ENCODE measurements at regions not wholly inside any gene's neighbourhood (a gene's known extent, or its start where the extent isn't known, plus 50 kb on each side); places are given as distances from the start of the nearest gene placed in this dataset.

DNA sequence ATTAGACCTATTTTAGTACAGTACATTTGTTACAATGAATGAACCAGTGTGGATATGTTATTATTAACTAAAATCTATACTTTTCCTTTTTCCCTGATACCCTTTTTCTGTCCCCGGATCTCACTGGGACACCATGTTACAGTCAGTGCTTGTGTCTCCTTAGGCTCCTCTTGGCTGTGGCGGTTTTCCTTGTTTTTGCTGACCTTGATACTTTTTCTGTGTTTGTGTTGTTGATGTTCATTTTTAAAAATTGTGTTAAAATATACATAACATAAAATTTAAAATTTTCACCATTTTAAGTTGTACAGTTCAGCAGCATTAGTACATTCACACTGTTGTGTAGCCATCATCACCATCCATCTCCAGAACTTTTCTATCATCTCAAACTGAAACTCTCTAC lies 54.2 kb upstream of the OSBPL3 start:
- intact Hi-C loops (cut with micrococcal nuclease): no loop called here
- WGBS (ENCODE audit: insufficient coverage): no CpG with 5 or more reads among the region's 2 CpGs
- Mint-ChIP-seq H3K9me3 (ENCODE audit: insufficient read depth) (peaks cover 7% of the 10 kb centered on the region), H3K27ac (no peak overlapping the region), H3K27me3 (peaks cover 6% of the 10 kb centered on the region), H3K4me1 (peaks cover 7% of the 10 kb centered on the region), H3K4me3 (no peak overlapping the region)
- Histone ChIP-seq H3K27ac (ENCODE audit: low read length in 2 of 2) (no peak overlapping the region), H3K4me3 (ENCODE audit: control extremely low read depth in 1 of 5, extremely low read depth in 1 of 5, insufficient read depth in 1 of 5, low read depth in 2 of 5, low read length in 4 of 5) (no peak overlapping the region), H3K9ac (ENCODE audit: low read length) (no peak overlapping the region), H3K27me3 (replicated peaks in 1 of 4; ENCODE audit: control extremely low read depth in 1 of 4, control insufficient read depth in 3 of 4, insufficient read depth in 4 of 4, low read length in 3 of 4) (peaks cover 0 to 5% (median 0%) of the 10 kb centered on the region in 4 experiments), H3K36me3 (replicated peaks in 1 of 2; ENCODE audit: control extremely low read depth in 1 of 2, control insufficient read depth in 1 of 2, extremely low read depth in 1 of 2, insufficient read depth in 2 of 2, low read length in 1 of 2) (no peaks in the 10 kb centered on the region), H3K79me2 (ENCODE audit: control insufficient read depth, insufficient read depth, low read length) (no peaks in the 10 kb centered on the region), H2AFZ (ENCODE audit: insufficient read depth, low read depth, low read length, poor library complexity, severe bottlenecking) (no peak overlapping the region), H3K4me1 (ENCODE audit: control insufficient read depth in 2 of 2, insufficient read depth in 2 of 2, low read length in 2 of 2) (no peaks in the 10 kb centered on the region), H4K20me1 (ENCODE audit: control insufficient read depth, insufficient read depth, low read length, poor library complexity, severe bottlenecking) (no peaks in the 10 kb centered on the region), H3K4me2 (replicated peaks; ENCODE audit: low read depth, low read length, poor library complexity, severe bottlenecking) (no peak overlapping the region), H3K9me3 (ENCODE audit: control extremely low read depth in 1 of 3, control insufficient read depth in 2 of 3, insufficient read depth in 1 of 3, low read length in 2 of 3) (peaks cover 0 to 12% (median 3%) of the 10 kb centered on the region in 3 donors)
- ChIA-PET POLR2A (no interaction called here), CTCF (no interaction called here)
- DNase-seq: no peak
- TF ChIP-seq, protein P1, sequence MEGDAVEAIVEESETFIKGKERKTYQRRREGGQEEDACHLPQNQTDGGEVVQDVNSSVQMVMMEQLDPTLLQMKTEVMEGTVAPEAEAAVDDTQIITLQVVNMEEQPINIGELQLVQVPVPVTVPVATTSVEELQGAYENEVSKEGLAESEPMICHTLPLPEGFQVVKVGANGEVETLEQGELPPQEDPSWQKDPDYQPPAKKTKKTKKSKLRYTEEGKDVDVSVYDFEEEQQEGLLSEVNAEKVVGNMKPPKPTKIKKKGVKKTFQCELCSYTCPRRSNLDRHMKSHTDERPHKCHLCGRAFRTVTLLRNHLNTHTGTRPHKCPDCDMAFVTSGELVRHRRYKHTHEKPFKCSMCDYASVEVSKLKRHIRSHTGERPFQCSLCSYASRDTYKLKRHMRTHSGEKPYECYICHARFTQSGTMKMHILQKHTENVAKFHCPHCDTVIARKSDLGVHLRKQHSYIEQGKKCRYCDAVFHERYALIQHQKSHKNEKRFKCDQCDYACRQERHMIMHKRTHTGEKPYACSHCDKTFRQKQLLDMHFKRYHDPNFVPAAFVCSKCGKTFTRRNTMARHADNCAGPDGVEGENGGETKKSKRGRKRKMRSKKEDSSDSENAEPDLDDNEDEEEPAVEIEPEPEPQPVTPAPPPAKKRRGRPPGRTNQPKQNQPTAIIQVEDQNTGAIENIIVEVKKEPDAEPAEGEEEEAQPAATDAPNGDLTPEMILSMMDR (IDR thresholded peaks at IDR 0.05): no peak
- no peak for TF ChIP-seq EZH2 (IDR thresholded peaks at IDR 0.05; ENCODE audit: borderline replicate concordance, insufficient read depth, low read depth, low read length, poor library complexity, severe bottlenecking)
- ATAC-seq (ENCODE audit: low read depth): no peak

GRCh38 chr7:25032774-25033743 lies 53.1 kb upstream of the OSBPL3 start:
- Mint-ChIP-seq H3K27me3 (peaks cover 10% of the 10 kb centered on the region), H3K4me3 (no peak overlapping the region), H3K27ac (no peak overlapping the region), H3K9me3 (ENCODE audit: insufficient read depth) (peaks cover 7% of the 10 kb centered on the region), H3K4me1 (peaks cover 7% of the 10 kb centered on the region)
- DNase-seq: no peak
- Histone ChIP-seq H3K4me3 (ENCODE audit: control extremely low read depth in 1 of 5, extremely low read depth in 1 of 5, insufficient read depth in 1 of 5, low read depth in 2 of 5, low read length in 4 of 5) (no peak overlapping the region), H3K79me2 (ENCODE audit: control insufficient read depth, insufficient read depth, low read length) (no peaks in the 10 kb centered on the region), H3K9me3 (ENCODE audit: control extremely low read depth in 1 of 3, control insufficient read depth in 2 of 3, insufficient read depth in 1 of 3, low read length in 2 of 3) (peaks cover 0 to 12% (median 3%) of the 10 kb centered on the region in 3 donors), H4K20me1 (ENCODE audit: control insufficient read depth, insufficient read depth, low read length, poor library complexity, severe bottlenecking) (no peaks in the 10 kb centered on the region), H2AFZ (ENCODE audit: insufficient read depth, low read depth, low read length, poor library complexity, severe bottlenecking) (no peak overlapping the region), H3K4me1 (ENCODE audit: control insufficient read depth in 2 of 2, insufficient read depth in 2 of 2, low read length in 2 of 2) (no peaks in the 10 kb centered on the region), H3K4me2 (replicated peaks; ENCODE audit: low read depth, low read length, poor library complexity, severe bottlenecking) (no peak overlapping the region), H3K36me3 (replicated peaks in 1 of 2; ENCODE audit: control extremely low read depth in 1 of 2, control insufficient read depth in 1 of 2, extremely low read depth in 1 of 2, insufficient read depth in 2 of 2, low read length in 1 of 2) (no peaks in the 10 kb centered on the region), H3K27me3 (replicated peaks in 1 of 4; ENCODE audit: control extremely low read depth in 1 of 4, control insufficient read depth in 3 of 4, insufficient read depth in 4 of 4, low read length in 3 of 4) (peaks cover 0 to 5% (median 0%) of the 10 kb centered on the region in 4 experiments), H3K9ac (ENCODE audit: low read length) (no peak overlapping the region), H3K27ac (ENCODE audit: low read length in 2 of 2) (no peak overlapping the region)
- ChIA-PET POLR2A (no interaction called here), CTCF (interaction anchor here (0.5 to 1.0 kb wide), 3 partner anchors 35 to 1352 kb away, joined by 3 to 4 read pairs (median 3); no protein-coding TSS in a partner anchor)
- no peak for TF ChIP-seq EZH2 (IDR thresholded peaks at IDR 0.05; ENCODE audit: borderline replicate concordance, insufficient read depth, low read depth, low read length, poor library complexity, severe bottlenecking)
- TF ChIP-seq, protein P1 (IDR thresholded peaks at IDR 0.05): no peak
- 94% methylated on average over 11 of the region's 11 CpGs for WGBS (ENCODE audit: insufficient coverage)
- no peak for ATAC-seq (ENCODE audit: low read depth)
- intact Hi-C loops (cut with micrococcal nuclease): no loop called here

Data from B cell (primary cell).